Stimulated activated CD4-positive, alpha-beta T cell treated with anti-CD3 and anti-CD28 coated beads, Interleukin-2, amount 100 ng/mL, for 4 hours (primary cell): ENCODE measurements at regions not wholly inside any gene's neighbourhood (a gene's known extent, or its start where the extent isn't known, plus 50 kb on each side); places are given as distances from the start of the nearest gene placed in this dataset.

Experiments used
- DNase-seq: peaks from one replicate; pipeline ENCODE4 v3.0.0-alpha.2; 2020; ENCODE audit warnings: low read depth

DNA sequence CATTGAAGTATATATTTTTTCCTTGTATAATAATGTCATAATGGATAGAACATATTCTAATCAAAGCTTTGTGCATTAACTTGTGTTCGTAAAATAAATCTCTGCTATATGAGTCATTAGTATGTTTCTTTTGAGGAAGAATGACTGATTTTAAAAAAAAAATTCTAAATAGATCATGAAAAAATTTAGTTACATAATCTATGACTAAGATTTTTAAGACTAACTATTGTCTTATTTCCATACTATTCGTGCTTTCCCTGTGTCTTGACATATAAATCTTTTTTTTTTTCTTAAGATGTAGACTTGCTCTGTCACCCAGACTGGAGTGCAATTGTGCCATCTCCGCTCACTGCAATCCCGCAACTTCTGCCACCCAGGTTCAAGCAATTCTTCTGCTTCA, 226.1 kb downstream of the DSEL start:
- DNase-seq = no peak

DNA sequence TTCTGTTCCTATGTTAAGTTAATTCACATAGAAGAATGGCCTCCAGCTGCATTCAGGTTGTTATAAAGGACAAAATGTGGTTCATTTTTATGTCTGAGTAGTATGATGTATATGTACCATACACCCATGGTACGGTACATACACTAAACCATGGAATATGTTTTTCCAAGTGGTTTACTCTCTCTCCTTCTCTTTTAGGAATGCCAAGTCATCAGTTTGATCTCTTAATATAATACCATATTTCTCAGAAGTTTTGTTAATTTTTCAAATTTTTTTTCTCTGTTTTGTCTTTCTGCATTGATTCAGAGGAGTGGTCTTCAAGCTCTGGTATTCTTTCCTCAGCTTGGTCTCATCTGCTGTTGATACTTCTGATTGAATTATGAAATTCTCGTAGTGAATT, 230.9 kb downstream of the DSEL start:
- DNase-seq = no peak

- DNase-seq = no peak
Measured at GRCh38 chr18:67282796-67283195, 233.7 kb downstream of the DSEL start.

DNA sequence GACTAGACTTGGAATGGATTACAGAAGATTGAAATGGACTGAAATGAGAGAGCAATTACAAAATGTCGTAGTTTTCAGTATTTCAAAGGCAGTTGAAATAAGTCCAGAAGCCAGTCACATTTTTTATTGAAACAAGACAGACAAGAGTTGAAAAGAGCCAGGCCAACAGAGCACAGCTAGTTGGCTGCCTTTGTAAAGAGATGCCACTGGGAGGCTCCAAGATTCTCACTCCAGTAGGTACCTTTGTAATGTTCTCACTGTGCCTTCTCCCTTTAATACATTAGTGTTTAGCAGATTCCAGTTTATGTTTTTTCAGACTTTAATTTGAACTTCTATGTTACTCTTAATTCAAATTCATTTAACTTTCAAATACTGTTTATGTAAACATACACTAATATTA, 234.8 kb downstream of the DSEL start:
- no peak for DNase-seq

DNA sequence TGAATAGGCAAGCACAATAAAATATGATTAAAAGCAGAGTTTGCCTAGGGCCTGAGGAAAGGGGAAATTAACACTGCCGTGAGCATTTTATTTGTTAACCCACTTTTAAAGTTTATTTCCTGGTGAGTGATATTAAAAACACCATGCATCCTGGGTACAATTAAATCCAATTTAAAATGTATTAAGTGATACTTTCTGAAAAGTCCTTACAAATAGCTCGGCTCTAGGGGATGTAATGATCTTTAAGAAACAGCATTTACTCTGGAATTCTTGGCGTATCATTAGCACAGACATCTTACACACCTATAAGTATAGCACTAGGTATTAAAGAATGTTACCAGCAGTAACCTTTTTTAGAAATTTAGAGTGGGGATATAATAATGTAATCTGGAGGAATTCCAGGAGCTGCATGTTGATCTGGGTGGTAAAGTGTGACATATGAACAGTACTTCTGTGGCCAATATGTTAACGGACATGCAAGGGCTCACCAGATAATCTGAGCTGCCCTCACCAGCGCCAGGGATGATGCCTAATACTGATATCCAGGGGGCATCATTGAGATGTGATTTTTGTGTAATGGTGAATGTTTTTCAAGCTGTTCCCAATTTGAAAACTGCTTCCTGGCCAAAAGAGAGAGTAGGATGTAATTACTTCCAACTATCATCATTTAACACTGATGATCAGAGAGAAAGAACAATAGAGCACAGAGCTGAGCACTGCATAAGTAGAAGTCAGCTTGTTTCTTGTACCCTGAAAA, 235.9 kb downstream of the DSEL start:
- no peak for DNase-seq

- DNase-seq = no peak
Measured at GRCh38 chr18:67279988-67280387, 236.5 kb downstream of the DSEL start.

- no peak for DNase-seq
Measured at GRCh38 chr18:67278984-67279383, 237.5 kb downstream of the DSEL start.

DNA sequence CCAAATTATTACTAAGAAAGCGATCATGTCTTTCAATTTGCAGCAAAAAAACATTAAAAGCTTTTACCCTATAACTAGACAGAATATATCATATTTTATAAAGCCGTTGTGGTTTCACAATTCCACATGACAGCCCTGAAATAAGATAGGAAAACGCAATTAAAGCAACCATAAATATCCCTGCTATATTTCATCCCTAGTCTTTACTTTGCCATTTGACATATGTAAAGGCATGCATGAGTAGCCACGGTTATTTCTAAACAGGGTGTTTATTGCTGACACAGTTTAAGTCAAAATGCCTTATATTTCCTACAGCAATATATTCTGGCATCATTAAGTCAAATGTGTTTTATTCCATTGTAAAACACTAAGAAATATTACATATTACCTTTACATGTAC, 239.9 kb downstream of the DSEL start:
- no peak for DNase-seq

- no peak for DNase-seq
Measured at GRCh38 chr18:67273288-67273687, 243.2 kb downstream of the DSEL start.

DNA sequence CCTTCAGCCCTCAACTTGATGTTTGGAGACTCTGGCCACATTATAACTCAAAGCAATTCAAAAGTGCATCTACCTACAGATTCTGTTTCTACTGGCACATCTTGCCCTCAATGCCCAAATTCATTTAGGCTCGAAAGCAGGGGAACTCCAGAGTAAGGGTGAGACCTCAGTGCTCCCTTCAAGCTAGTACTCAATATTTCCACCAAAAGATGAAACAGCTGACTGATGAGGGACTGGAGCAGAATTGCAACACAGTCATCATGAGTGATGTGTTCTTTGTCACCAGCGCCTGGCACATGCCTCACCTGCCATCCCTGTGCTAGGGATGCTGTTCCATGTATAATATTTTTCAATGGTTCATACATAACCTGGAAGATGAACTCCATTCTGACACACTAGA, 247.3 kb downstream of the DSEL start:
- DNase-seq = no peak

DNA sequence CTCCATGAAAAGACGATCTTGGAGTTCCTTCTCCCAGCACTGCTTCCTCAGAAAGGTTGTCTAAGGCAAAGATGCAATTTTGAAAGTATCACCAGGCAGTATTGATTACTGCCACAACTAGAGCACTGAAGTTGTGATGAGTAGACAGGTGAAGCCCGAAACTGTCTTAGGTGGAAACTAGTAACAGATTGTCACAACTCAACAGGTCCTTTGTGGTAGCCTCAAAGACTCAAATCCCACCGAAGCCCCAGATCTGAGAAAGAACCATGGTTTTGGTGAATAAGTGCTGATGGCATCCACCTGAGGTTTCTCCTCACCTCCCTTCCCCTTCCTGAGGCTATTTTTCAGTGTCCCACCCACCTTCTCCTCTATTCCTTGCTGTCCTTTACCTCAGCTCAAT, 248.0 kb downstream of the DSEL start:
- DNase-seq = no peak

- DNase-seq = no peak
Measured at GRCh38 chr18:67266246-67267237, 250.0 kb downstream of the DSEL start.

GRCh38 chr18:67265464-67266245, 250.9 kb downstream of the DSEL start:
- DNase-seq = no peak

- DNase-seq = no peak
Measured at GRCh38 chr18:67261931-67262552, 254.5 kb downstream of the DSEL start.

- no peak for DNase-seq
Measured at GRCh38 chr18:67260841-67261240, 255.7 kb downstream of the DSEL start.

- no peak for DNase-seq
Measured at GRCh38 chr18:67250776-67251424, 265.6 kb downstream of the DSEL start.

DNA sequence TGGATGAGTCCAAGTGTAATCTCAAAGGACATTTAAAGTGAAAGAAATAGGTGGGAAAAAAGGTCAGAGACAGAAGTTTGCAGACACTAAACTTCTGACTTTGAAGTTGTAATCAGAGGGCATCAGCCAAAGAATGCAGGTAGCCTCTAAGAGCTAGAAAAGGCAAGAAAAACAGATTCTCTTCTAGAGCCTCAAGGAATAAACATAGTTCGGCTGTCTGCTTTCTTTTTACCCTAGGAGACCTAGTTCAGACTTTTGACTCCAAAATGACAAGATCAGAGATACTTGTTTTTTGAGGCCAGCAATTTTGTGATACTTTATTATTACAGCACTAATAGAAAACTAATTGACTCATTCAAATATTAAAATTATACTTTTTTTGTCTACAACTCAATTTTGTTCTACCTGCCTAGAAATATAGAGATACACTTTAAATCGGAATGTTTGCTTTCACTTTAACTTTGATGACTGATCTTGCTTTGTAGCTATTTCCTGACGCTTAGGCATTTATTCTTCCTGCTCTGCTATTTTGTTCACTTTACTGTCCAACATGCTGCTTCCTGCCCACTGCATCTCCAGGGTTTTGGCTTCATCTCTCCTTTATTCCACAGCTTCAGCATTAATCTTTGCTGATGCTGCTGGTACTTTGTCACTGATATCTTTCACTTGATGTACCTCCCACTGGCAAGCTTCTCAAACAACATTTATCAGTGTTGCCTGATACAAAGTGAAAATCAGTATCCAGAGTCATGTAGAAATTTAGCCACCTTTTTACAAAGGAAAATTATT, 272.5 kb downstream of the DSEL start:
- DNase-seq = no peak

GRCh38 chr18:67242001-67242400, 274.5 kb downstream of the DSEL start:
- no peak for DNase-seq

- no peak for DNase-seq
Measured at GRCh38 chr18:67241299-67241698, 275.2 kb downstream of the DSEL start.

- peak; percentile 2 for DNase-seq
Measured at GRCh38 chr18:67239826-67240225, 276.7 kb downstream of the DSEL start.

DNA sequence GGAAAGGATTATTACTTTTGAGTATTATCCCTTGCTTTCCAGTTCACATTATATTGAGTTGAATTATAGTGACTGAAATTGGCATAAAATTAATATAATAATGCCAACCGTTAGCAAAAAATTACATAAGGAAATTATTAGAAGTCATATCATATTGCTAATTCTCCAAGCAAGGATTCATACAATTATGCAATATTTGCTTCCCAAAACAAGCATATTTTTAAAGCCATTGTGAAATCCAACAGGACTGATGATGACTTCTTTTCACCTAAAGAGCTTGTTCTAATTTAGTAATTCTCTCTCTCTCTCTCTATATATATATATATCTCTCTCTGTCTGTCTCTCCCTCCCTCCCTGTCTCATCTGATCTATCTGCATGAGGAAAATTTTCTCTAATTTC, 283.5 kb downstream of the DSEL start:
- no peak for DNase-seq
